ENCODE measurements at regions not wholly inside any gene's neighbourhood (a gene's known extent, or its start where the extent isn't known, plus 50 kb on each side); places are given as distances from the start of the nearest gene placed in this dataset.

DNA sequence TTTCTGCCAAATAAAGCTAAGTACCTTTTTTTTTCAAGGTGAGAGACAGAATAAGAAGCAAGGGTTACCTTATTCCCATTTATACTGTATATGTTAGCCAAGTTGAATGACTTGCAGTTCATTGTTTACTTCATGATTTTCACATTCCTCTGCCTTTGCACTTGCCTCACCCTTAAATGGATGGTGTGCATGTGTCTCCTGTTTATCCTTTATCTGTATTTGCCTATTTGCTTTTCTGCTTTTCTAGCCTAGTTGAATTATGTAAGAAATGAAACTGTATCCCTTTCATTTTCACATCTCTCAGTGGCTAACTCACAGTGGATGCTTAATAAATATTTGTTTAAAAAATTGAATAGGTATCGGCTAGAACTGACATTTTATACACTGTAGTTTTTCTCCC lies 200.8 kb upstream of the ST8SIA4 start:
- no peaks in the 10 kb centered on the region for H3K79me2 ChIP-seq (ENCODE audit: low read length)
- no peaks in the 10 kb centered on the region for H3K4me1 ChIP-seq (ENCODE audit: insufficient read depth, low read length)
- BruUV-seq (replicated peaks), result no TSS peak
- no peak overlapping the region for H3K27ac ChIP-seq (ENCODE audit: low read length)
- H3K9me3 ChIP-seq (ENCODE audit: low read length), result no peaks in the 10 kb centered on the region
- ChIA-PET CTCF (no interaction called here), POLR2A (ENCODE audit: unreplicated experiment) (no interaction called here)
- intact Hi-C loops (cut with micrococcal nuclease), result no loop called here
- ATAC-seq (no peak), DNase-seq (no peak)
- no peaks in the 10 kb centered on the region for H3K27me3 ChIP-seq (ENCODE audit: low read length)
- no peak overlapping the region for H3K9ac ChIP-seq (ENCODE audit: low read length)
- H4K20me1 ChIP-seq (ENCODE audit: low read length), result no peaks in the 10 kb centered on the region
- no peaks in the 10 kb centered on the region for H3K9me2 ChIP-seq (replicated peaks; ENCODE audit: low read length)
- no peaks in the 10 kb centered on the region for H3K36me3 ChIP-seq (ENCODE audit: low read depth, low read length)
- no peak overlapping the region for H3K4me2 ChIP-seq (ENCODE audit: low read length)
- no peak overlapping the region for H2AFZ ChIP-seq (ENCODE audit: low read length)
- no peak for TF ChIP-seq EZH2 (IDR thresholded peaks at IDR 0.05; ENCODE audit: low read length, unreplicated experiment)
- TF ChIP-seq EZH2phosphoT487 (IDR thresholded peaks at IDR 0.05; ENCODE audit: borderline replicate concordance, low read length), result no peak
- TF ChIP-seq, protein P1, sequence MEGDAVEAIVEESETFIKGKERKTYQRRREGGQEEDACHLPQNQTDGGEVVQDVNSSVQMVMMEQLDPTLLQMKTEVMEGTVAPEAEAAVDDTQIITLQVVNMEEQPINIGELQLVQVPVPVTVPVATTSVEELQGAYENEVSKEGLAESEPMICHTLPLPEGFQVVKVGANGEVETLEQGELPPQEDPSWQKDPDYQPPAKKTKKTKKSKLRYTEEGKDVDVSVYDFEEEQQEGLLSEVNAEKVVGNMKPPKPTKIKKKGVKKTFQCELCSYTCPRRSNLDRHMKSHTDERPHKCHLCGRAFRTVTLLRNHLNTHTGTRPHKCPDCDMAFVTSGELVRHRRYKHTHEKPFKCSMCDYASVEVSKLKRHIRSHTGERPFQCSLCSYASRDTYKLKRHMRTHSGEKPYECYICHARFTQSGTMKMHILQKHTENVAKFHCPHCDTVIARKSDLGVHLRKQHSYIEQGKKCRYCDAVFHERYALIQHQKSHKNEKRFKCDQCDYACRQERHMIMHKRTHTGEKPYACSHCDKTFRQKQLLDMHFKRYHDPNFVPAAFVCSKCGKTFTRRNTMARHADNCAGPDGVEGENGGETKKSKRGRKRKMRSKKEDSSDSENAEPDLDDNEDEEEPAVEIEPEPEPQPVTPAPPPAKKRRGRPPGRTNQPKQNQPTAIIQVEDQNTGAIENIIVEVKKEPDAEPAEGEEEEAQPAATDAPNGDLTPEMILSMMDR (conservative IDR thresholded peaks at IDR 0.05; ENCODE audit: low read depth, low read length), result no peak
- H3F3A ChIP-seq (ENCODE audit: low read length, unreplicated experiment), result no peaks in the 10 kb centered on the region
- no peak overlapping the region for H3K4me3 ChIP-seq (ENCODE audit: low read length)

DNA sequence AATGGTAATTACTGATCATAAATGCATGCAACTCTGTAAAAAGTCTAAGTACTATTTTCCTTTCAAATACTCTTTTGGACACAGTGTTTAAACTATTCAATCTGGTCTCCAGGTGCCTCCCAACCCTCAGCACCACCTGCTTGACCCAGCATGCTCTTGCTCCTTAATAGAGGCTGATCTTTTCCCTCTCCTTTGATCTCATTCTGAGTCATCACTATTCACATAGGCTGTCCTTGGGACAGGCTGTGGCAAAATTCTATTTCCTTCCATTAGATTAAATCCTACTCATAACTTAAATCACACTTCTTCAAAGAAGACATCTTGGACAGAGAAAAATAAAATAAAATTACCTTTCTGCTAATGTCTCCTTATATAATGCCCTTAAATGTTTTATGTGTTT lies 199.4 kb upstream of the ST8SIA4 start:
- peak; percentile 62 for DNase-seq
- Histone ChIP-seq H3K9me2 (replicated peaks; ENCODE audit: low read length) (no peaks in the 10 kb centered on the region), H3K4me2 (ENCODE audit: low read length) (no peak overlapping the region), H3F3A (ENCODE audit: low read length, unreplicated experiment) (no peaks in the 10 kb centered on the region), H3K27me3 (ENCODE audit: low read length) (no peaks in the 10 kb centered on the region), H3K79me2 (ENCODE audit: low read length) (no peaks in the 10 kb centered on the region), H3K27ac (ENCODE audit: low read length) (no peak overlapping the region), H3K4me3 (ENCODE audit: low read length) (no peak overlapping the region), H3K9me3 (ENCODE audit: low read length) (no peaks in the 10 kb centered on the region), H3K4me1 (ENCODE audit: insufficient read depth, low read length) (no peaks in the 10 kb centered on the region), H3K36me3 (ENCODE audit: low read depth, low read length) (no peaks in the 10 kb centered on the region), H4K20me1 (ENCODE audit: low read length) (no peaks in the 10 kb centered on the region), H3K9ac (ENCODE audit: low read length) (no peak overlapping the region), H2AFZ (ENCODE audit: low read length) (no peak overlapping the region)
- ChIA-PET CTCF (no interaction called here), POLR2A (ENCODE audit: unreplicated experiment) (no interaction called here)
- TF ChIP-seq, protein P1 (conservative IDR thresholded peaks at IDR 0.05; ENCODE audit: low read depth, low read length), result no peak
- TF ChIP-seq EZH2phosphoT487 (IDR thresholded peaks at IDR 0.05; ENCODE audit: borderline replicate concordance, low read length), result no peak
- TF ChIP-seq EZH2 (IDR thresholded peaks at IDR 0.05; ENCODE audit: low read length, unreplicated experiment), result no peak
- intact Hi-C loops (cut with micrococcal nuclease), result no loop called here
- peak; percentile 82 for ATAC-seq
- no TSS peak for BruUV-seq (replicated peaks)

DNA sequence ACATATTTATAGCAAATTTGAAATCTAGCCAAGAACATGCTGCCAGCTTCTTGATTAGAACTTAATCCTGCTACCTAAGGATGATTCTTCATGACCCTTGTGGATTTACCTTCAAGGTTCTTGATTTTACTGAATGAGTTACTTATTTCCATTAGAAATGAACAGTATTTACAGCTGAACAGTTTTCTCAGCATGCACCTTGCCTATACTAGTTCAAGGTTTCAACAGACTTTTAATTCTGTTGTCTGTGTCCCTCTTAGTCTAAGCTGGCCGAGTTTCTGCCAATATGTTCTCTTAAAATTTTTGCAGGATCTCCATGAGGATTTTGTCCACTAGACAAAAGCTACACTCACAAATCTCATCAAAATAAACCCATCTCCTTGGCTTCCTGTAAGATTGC lies 188.8 kb upstream of the ST8SIA4 start:
- H4K20me1 ChIP-seq (ENCODE audit: low read length), result no peaks in the 10 kb centered on the region
- no peaks in the 10 kb centered on the region for H3K9me3 ChIP-seq (ENCODE audit: low read length)
- no peaks in the 10 kb centered on the region for H3F3A ChIP-seq (ENCODE audit: low read length, unreplicated experiment)
- H3K79me2 ChIP-seq (ENCODE audit: low read length), result no peaks in the 10 kb centered on the region
- H3K4me2 ChIP-seq (ENCODE audit: low read length), result no peak overlapping the region
- no peaks in the 10 kb centered on the region for H3K27me3 ChIP-seq (ENCODE audit: low read length)
- BruUV-seq (replicated peaks), result no TSS peak
- H2AFZ ChIP-seq (ENCODE audit: low read length), result no peak overlapping the region
- H3K4me3 ChIP-seq (ENCODE audit: low read length), result no peak overlapping the region
- DNase-seq (no peak), ATAC-seq (no peak)
- intact Hi-C loops (cut with micrococcal nuclease), result no loop called here
- H3K9me2 ChIP-seq (replicated peaks; ENCODE audit: low read length), result no peaks in the 10 kb centered on the region
- no peak overlapping the region for H3K9ac ChIP-seq (ENCODE audit: low read length)
- POLR2A ChIA-PET (ENCODE audit: unreplicated experiment), result no interaction called here
- CTCF ChIA-PET, result no interaction called here
- no peaks in the 10 kb centered on the region for H3K36me3 ChIP-seq (ENCODE audit: low read depth, low read length)
- H3K27ac ChIP-seq (ENCODE audit: low read length), result no peak overlapping the region
- no peaks in the 10 kb centered on the region for H3K4me1 ChIP-seq (ENCODE audit: insufficient read depth, low read length)
- TF ChIP-seq, protein P1 (conservative IDR thresholded peaks at IDR 0.05; ENCODE audit: low read depth, low read length), result no peak
- TF ChIP-seq EZH2 (IDR thresholded peaks at IDR 0.05; ENCODE audit: low read length, unreplicated experiment) (no peak), EZH2phosphoT487 (IDR thresholded peaks at IDR 0.05; ENCODE audit: borderline replicate concordance, low read length) (no peak)

All from PC-3 (cell line).